ENCODE measurements at regions not wholly inside any gene's neighbourhood (a gene's known extent, or its start where the extent isn't known, plus 50 kb on each side); places are given as distances from the start of the nearest gene placed in this dataset.

DNA sequence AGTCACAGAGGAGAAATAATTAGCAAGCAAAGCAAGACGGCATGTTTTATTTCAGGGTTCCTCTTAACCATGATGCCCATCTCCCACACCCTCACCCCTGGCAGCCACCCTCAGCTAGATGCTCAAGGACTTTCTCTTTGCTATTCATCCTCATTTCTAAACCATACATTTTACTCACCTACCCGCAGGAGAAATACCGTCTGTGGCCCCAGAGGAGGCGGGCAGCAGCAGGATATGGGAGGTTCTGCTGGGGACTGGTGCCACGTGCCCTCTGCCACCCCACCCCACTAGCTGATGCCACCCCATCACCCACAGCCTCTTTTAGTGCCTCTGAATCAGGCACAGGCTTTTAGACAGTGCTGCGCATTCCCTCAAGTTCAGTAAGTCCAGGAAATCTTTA, 168.7 kb upstream of the ITGB1 start:
- peaks cover 23 to 39% of the 10 kb centered on the region in 2 donors for H3K4me1 ChIP-seq (replicated peaks in 1 of 2)
- in situ Hi-C loops (cut with MboI; ENCODE audit: low pct_unique_long_range_greater_than_20kb in 2 of 9, low sequenced_read_pairs in 9 of 9, unreplicated experiment in 9 of 9): no loop called here
- WGBS, 10 experiments: 38 to 100% (median 100%) methylated on average over 1 to 5 of the region's 6 CpGs; no CpG with 5 or more reads in 3 of the 10 experiments
- no peak overlapping the region for H3K4me3 ChIP-seq
- ATAC-seq (replicated peaks in 6 of 8): no peak
- no peak overlapping the region for H3K27ac ChIP-seq

DNA sequence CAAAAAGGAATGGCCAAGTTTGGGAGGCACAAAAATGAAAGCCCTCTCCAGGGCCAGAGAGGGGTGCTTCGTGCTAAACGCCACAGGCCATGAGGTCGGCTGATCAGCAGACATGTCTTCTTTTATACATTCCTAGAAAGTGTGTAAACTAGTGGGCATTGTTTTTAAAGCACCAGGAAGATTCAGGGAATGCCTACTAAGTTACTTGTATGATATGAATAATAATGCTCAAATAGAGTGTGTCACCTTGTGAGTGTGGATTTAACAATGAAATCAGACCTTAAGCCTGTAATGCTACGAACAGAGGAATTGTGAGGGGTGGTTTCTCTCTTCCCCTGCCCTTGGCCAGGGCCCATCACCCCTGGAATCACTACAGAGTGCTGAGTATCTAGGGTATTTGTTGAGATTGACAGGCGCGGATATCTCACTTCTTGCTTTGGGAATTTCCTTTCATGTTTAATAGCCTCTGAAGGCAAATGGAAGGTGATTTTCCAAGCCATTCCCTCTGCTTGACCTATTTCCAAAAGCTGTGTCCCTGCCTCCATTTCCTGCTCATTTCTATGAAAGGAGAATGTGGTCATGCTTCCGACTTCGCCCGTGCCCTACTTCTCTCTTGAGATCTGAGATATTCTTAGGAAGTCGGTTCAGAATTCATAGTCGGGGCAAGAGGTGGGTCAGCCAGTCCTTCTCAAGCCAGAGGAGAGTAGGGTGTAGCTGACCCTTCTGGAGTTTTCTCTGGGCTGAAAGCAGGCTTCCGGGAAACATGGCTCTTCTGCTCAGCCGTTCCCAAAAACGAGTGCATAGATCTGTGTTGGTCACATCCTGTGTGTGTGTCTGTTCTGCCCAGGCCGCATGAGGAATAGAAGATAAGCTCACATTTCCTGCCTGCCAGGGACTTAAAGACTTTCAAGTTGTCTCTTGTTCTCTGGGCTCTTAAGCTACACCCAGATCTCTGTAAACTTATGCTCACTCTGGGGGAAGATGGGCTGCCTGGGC, 167.8 kb upstream of the ITGB1 start:
- no peak overlapping the region for H3K4me3 ChIP-seq
- peak in 1 of 8 experiments; percentile 8 for ATAC-seq (replicated peaks in 6 of 8)
- 67 to 100% (median 89%) methylated on average over 1 to 12 of the region's 15 CpGs; no CpG with 5 or more reads in 1 of the 10 experiments for WGBS, 10 experiments
- peaks cover 24 to 40% of the 10 kb centered on the region in 2 donors for H3K4me1 ChIP-seq (replicated peaks in 1 of 2)
- peak overlapping the region in 1 of 2 donors; percentile 2 for H3K27ac ChIP-seq
- in situ Hi-C loops (cut with MboI; ENCODE audit: low pct_unique_long_range_greater_than_20kb in 2 of 9, low sequenced_read_pairs in 9 of 9, unreplicated experiment in 9 of 9): no loop called here

GRCh38 chr10:33125111-33125510, 167.1 kb upstream of the ITGB1 start:
- 46 to 100% (median 80%) methylated on average over 1 to 5 of the region's 5 CpGs; no CpG with 5 or more reads in 3 of the 10 experiments for WGBS, 10 experiments
- in situ Hi-C loops (cut with MboI; ENCODE audit: low pct_unique_long_range_greater_than_20kb in 2 of 9, low sequenced_read_pairs in 9 of 9, unreplicated experiment in 9 of 9): no loop called here
- peaks cover 21 to 34% of the 10 kb centered on the region in 2 donors for H3K4me1 ChIP-seq (replicated peaks in 1 of 2)
- ATAC-seq (replicated peaks in 6 of 8): peak in 2 of 8 experiments; percentile 39 to 85
- no peak overlapping the region for H3K4me3 ChIP-seq
- H3K27ac ChIP-seq: peak overlapping the region in 1 of 2 donors; percentile 56

DNA sequence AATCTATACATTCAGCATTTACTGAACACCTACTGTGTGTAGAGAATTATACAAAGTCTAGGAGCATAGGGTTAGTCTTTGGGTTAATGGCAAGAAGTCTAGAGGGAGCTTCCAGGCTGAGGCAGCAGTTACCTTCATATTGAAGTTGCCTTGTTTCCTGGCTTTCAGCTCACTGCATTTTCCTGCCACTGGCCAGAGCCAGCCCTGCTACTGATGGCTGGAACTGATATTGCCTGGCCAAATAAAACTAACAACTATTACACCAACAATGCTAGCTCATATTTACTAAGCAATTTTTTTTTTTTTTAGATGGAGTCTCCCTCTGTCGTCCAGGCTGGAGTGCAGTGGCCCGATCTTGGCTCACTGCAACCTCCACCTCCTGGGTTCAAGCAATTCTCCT, 165.7 kb upstream of the ITGB1 start:
- H3K4me1 ChIP-seq (replicated peaks in 1 of 2): peaks cover 12 to 22% of the 10 kb centered on the region in 2 donors
- no peak overlapping the region for H3K4me3 ChIP-seq
- in situ Hi-C loops (cut with MboI; ENCODE audit: low pct_unique_long_range_greater_than_20kb in 2 of 9, low sequenced_read_pairs in 9 of 9, unreplicated experiment in 9 of 9): no loop called here
- WGBS, 10 experiments: 83 to 100% (median 100%) methylated on average over 1 to 2 of the region's 2 CpGs; no CpG with 5 or more reads in 3 of the 10 experiments
- no peak for ATAC-seq (replicated peaks in 6 of 8)
- no peak overlapping the region for H3K27ac ChIP-seq

DNA sequence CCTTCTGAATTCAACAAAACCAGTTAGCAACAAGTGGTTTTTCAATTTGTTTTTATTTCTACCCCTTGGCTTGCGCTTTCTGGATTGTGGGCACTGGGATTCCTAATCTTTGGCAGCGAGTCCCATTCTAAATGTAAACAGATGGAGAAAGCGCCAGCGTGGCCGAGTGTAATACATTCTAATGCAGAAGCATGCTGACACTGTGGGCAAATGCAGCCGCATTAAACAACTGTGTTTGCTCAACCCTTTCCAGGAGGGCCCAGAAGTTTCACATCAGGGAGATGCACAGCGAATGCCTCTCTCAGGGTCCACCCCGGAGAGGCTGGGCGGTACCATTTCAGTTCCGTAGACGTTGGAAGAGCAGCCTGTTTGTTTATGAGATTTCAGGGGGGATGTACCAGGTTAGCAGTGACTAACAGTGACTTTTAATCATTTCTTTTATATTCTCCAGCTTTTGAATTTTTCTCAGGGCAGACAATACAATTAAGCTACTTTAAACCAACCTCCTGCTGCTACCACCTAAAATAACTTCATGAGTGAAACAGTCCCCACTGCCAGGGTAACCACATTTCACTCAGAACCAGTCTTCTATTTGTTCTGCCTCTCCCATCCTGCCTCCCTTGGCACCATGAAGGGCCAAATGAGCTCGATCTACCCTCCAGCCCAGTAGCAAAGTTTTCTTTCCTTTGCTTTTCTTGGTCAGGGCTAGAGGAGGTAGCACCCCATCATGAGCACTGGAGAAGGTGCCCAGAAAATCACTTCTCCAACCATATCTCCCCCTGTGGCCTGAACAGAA, 164.2 kb upstream of the ITGB1 start:
- ATAC-seq (replicated peaks in 6 of 8): peak; percentile 56 to 96 (median 72)
- Histone ChIP-seq H3K4me1 (replicated peaks in 1 of 2) (peaks cover 12 to 22% of the 10 kb centered on the region in 2 donors), H3K4me3 (no peak overlapping the region), H3K27ac (no peak overlapping the region)
- in situ Hi-C loops (cut with MboI; ENCODE audit: low pct_unique_long_range_greater_than_20kb in 2 of 9, low sequenced_read_pairs in 9 of 9, unreplicated experiment in 9 of 9): no loop called here
- 1 to 77% (median 46%) methylated on average over 4 to 11 of the region's 12 CpGs; no CpG with 5 or more reads in 3 of the 10 experiments for WGBS, 10 experiments

DNA sequence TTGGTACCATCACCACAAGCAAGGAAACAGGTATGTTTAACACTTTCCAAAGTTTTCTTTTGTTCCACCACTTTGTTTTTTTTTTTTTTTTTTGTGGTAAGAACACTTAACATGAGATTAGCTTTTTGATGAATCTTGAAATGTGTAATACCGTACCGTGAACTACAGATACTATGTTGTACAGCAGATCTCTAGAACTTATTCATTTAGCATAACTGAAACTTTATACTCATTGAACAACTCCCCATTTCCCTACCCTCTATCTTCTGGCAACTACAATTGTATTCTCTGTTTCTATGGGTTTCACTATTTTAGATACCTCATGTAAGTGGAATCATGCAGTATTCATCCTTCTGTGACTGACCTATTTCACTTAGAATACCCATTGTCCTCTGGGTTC, 162.7 kb upstream of the ITGB1 start:
- WGBS, 10 experiments: 100% methylated on average over 2 of the region's 2 CpGs; no CpG with 5 or more reads in 1 of the 10 experiments
- ATAC-seq (replicated peaks in 6 of 8): no peak
- no peak overlapping the region for H3K27ac ChIP-seq
- in situ Hi-C loops (cut with MboI; ENCODE audit: low pct_unique_long_range_greater_than_20kb in 2 of 9, low sequenced_read_pairs in 9 of 9, unreplicated experiment in 9 of 9): no loop called here
- H3K4me1 ChIP-seq (replicated peaks in 1 of 2): peaks cover 12 to 19% of the 10 kb centered on the region in 2 donors
- H3K4me3 ChIP-seq: no peak overlapping the region

- 55 to 100% (median 80%) methylated on average over 1 to 3 of the region's 3 CpGs; no CpG with 5 or more reads in 3 of the 10 experiments for WGBS, 10 experiments
- no peak for ATAC-seq (replicated peaks in 6 of 8)
- in situ Hi-C loops (cut with MboI; ENCODE audit: low pct_unique_long_range_greater_than_20kb in 2 of 9, low sequenced_read_pairs in 9 of 9, unreplicated experiment in 9 of 9): no loop called here
- Histone ChIP-seq H3K4me1 (replicated peaks in 1 of 2) (peaks cover 10 to 14% of the 10 kb centered on the region in 2 donors), H3K4me3 (no peak overlapping the region), H3K27ac (no peak overlapping the region)
Measured at GRCh38 chr10:33120275-33120674, 162.2 kb upstream of the ITGB1 start.

GRCh38 chr10:33117816-33118215, 159.8 kb upstream of the ITGB1 start:
- Histone ChIP-seq H3K4me3 (no peak overlapping the region), H3K27ac (no peak overlapping the region), H3K4me1 (replicated peaks in 1 of 2) (peaks cover 5 to 10% of the 10 kb centered on the region in 2 donors)
- ATAC-seq (replicated peaks in 6 of 8): no peak
- 67 to 100% (median 94%) methylated on average over 1 to 5 of the region's 6 CpGs; no CpG with 5 or more reads in 6 of the 10 experiments for WGBS, 10 experiments
- in situ Hi-C loops (cut with MboI; ENCODE audit: low pct_unique_long_range_greater_than_20kb in 2 of 9, low sequenced_read_pairs in 9 of 9, unreplicated experiment in 9 of 9): no loop called here

DNA sequence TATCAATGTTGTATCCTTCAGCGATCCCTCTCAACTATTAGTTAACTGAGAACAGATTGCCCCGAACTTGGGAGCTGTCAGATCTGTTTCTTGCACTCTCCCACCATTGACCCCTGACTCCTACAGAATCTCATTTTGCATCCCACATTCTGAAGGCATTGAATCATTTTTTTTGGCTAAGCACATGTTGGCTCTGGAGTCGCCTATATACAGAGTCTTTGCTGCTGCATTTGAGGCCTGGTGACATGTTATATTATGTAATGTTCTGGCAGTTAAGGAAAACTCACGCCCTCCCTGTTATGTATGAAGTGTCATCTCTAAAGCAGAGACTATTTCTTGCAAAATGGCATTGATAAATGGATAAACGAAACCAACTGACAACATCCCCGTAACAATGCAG, 159.2 kb upstream of the ITGB1 start:
- Histone ChIP-seq H3K27ac (no peak overlapping the region), H3K4me1 (replicated peaks in 1 of 2) (peaks cover 5 to 14% of the 10 kb centered on the region in 2 donors), H3K4me3 (no peak overlapping the region)
- 62 to 100% (median 94%) methylated on average over 3 to 6 of the region's 6 CpGs; no CpG with 5 or more reads in 1 of the 10 experiments for WGBS, 10 experiments
- in situ Hi-C loops (cut with MboI; ENCODE audit: low pct_unique_long_range_greater_than_20kb in 2 of 9, low sequenced_read_pairs in 9 of 9, unreplicated experiment in 9 of 9): no loop called here
- ATAC-seq (replicated peaks in 6 of 8): no peak

GRCh38 chr10:33115738-33116719, 158.0 kb upstream of the ITGB1 start:
- WGBS, 10 experiments: 73 to 100% (median 89%) methylated on average over 3 to 14 of the region's 20 CpGs
- peak in 6 of 8 experiments; percentile 50 to 88 (median 76) for ATAC-seq (replicated peaks in 6 of 8)
- no peak overlapping the region for H3K4me3 ChIP-seq
- H3K27ac ChIP-seq: no peak overlapping the region
- peaks cover 0 to 10% of the 10 kb centered on the region in 2 donors for H3K4me1 ChIP-seq (replicated peaks in 1 of 2)
- in situ Hi-C loops (cut with MboI; ENCODE audit: low pct_unique_long_range_greater_than_20kb in 2 of 9, low sequenced_read_pairs in 9 of 9, unreplicated experiment in 9 of 9): no loop called here

- Histone ChIP-seq H3K4me3 (no peak overlapping the region), H3K4me1 (replicated peaks in 1 of 2) (peaks cover 0 to 10% of the 10 kb centered on the region in 2 donors), H3K27ac (no peak overlapping the region)
- 50 to 100% (median 78%) methylated on average over 1 to 5 of the region's 5 CpGs; no CpG with 5 or more reads in 1 of the 10 experiments for WGBS, 10 experiments
- in situ Hi-C loops (cut with MboI; ENCODE audit: low pct_unique_long_range_greater_than_20kb in 2 of 9, low sequenced_read_pairs in 9 of 9, unreplicated experiment in 9 of 9): no loop called here
- ATAC-seq (replicated peaks in 6 of 8): peak in 1 of 8 experiments; percentile 44
Measured at GRCh38 chr10:33114451-33114952, 156.5 kb upstream of the ITGB1 start.

GRCh38 chr10:33113466-33113865, 155.4 kb upstream of the ITGB1 start:
- ATAC-seq (replicated peaks in 6 of 8): peak in 1 of 8 experiments; percentile 37
- in situ Hi-C loops (cut with MboI; ENCODE audit: low pct_unique_long_range_greater_than_20kb in 2 of 9, low sequenced_read_pairs in 9 of 9, unreplicated experiment in 9 of 9): no loop called here
- WGBS, 10 experiments: 15 to 100% (median 90%) methylated on average over 1 to 5 of the region's 5 CpGs
- Histone ChIP-seq H3K27ac (no peak overlapping the region), H3K4me3 (no peak overlapping the region), H3K4me1 (replicated peaks in 1 of 2) (peaks cover 0 to 12% of the 10 kb centered on the region in 2 donors)
